C4-2B (cell line): ENCODE measurements at regions not wholly inside any gene's neighbourhood (a gene's known extent, or its start where the extent isn't known, plus 50 kb on each side); places are given as distances from the start of the nearest gene placed in this dataset.
A peak's percentile ranks its signal among the peaks of the same experiment; 100 is the strongest.

ENCODE experiments used
- H3K27ac ChIP-seq: fragments of 450-650 bp; 2 replicates; pipeline ENCODE4 v1.5.1; 2017
- ZFX ChIP-seq: fragments of 450-650 bp; IDR thresholded peaks from 2 replicates; pipeline ENCODE4 v1.6.1; 2017
- TF ChIP-seq, protein P1 (sequence below): fragments of 450-650 bp; conservative IDR thresholded peaks from 2 replicates; pipeline ENCODE4 v1.5.1; 2017; ENCODE audit warnings: mild to moderate bottlenecking

DNA sequence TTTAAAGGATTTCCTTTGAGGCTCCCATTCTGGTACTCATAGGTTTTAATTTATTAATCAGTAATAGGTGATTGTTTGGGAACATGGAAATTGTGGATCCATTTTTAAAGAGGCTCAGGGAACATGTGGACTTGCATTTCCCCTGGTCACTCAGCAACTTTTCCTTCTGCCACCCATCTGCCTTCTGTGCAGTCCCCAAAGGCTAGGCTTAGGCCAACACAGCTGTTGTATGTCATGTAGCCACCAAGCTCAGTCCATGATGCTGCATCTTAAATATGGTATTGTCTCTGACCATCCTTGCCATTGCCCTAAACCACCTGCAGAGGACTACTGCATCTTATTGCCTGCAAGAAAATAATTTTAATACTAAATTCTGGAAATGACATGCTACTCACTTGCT, 416.7 kb upstream of the SEMA6D start:
- TF ChIP-seq ZFX, result no peak
- TF ChIP-seq, protein P1, sequence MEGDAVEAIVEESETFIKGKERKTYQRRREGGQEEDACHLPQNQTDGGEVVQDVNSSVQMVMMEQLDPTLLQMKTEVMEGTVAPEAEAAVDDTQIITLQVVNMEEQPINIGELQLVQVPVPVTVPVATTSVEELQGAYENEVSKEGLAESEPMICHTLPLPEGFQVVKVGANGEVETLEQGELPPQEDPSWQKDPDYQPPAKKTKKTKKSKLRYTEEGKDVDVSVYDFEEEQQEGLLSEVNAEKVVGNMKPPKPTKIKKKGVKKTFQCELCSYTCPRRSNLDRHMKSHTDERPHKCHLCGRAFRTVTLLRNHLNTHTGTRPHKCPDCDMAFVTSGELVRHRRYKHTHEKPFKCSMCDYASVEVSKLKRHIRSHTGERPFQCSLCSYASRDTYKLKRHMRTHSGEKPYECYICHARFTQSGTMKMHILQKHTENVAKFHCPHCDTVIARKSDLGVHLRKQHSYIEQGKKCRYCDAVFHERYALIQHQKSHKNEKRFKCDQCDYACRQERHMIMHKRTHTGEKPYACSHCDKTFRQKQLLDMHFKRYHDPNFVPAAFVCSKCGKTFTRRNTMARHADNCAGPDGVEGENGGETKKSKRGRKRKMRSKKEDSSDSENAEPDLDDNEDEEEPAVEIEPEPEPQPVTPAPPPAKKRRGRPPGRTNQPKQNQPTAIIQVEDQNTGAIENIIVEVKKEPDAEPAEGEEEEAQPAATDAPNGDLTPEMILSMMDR, result no peak
- no peak overlapping the region for H3K27ac ChIP-seq

GRCh38 chr15:47301481-47301880, 415.8 kb upstream of the SEMA6D start:
- TF ChIP-seq ZFX, result no peak
- TF ChIP-seq, protein P1, result no peak
- H3K27ac ChIP-seq, result no peak overlapping the region

DNA sequence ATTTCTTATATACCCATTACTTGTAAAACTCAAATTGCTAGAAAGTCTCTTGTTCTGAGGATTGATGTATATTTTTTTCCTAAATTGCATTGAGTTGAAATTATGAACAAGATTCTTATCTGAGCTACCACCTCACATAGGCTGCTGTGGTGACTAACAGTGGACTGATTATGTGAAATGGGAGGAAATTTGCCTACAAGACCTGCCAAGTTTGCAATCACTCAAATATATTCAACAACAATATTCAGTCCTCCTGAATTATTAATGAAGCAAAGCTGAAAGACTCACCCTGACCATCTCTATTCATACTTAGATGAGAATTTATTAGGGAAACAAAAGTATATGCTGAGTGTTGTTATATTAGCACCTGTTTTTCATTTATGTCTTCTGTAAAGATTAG, 412.6 kb upstream of the SEMA6D start:
- TF ChIP-seq, protein P1, result no peak
- TF ChIP-seq ZFX, result no peak
- no peak overlapping the region for H3K27ac ChIP-seq

DNA sequence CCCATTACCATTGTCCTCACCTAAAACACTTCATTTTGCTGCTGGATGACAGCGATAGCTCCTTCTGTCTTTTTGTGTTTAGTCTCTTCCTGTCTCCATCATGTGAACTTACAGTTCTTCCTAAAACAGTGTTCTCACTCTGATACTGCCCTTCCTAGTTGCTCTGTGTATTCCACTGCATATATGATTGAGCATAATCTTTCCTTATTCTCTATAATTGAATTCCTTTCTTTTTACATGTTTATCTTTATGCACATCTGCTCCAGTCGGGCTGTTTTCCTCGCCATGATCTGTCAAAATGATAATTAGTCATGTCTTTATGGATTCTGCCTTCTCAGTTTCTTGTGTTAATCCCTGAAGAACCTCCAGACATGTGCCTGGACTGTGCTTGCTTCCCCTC, 405.1 kb upstream of the SEMA6D start:
- no peak for TF ChIP-seq ZFX
- TF ChIP-seq, protein P1, result no peak

GRCh38 chr15:47326410-47327333, 390.6 kb upstream of the SEMA6D start:
- no peak for TF ChIP-seq ZFX
- TF ChIP-seq, protein P1, result no peak
- H3K27ac ChIP-seq, result no peak overlapping the region

More for the DNA sequence above, 405.1 kb upstream of the SEMA6D start:
- H3K27ac ChIP-seq, result no peak overlapping the region

DNA sequence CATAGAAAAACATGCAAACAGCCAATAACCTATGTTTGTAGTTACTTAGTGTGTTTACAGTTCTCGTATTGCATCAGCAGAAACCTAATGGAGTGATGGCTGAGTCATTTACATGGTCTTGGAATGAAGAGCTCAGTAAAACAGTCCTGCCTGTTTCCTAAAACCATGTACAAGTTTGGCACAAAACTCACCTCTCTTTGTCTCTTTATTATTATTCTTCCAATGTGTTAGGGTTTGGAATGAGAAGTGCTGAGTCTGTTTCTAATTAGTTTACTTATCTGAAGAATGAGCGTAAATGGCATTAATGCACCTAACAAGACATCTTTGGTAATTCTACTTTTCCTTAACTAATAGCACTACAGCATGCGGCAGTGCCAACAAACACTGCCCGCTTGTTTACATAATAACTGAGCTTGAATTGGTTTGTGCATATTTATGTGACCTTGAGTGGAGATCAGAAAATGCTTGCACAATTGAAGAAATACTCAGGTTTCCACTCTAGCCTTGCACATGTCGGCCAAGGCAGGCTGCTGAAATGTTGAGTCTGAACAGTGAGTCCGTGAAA, 385.4 kb upstream of the SEMA6D start:
- H3K27ac ChIP-seq, result peak overlapping the region; percentile 53; the same call in 1 of the 2 replicates
- no peak for TF ChIP-seq ZFX
- TF ChIP-seq, protein P1, result no peak

DNA sequence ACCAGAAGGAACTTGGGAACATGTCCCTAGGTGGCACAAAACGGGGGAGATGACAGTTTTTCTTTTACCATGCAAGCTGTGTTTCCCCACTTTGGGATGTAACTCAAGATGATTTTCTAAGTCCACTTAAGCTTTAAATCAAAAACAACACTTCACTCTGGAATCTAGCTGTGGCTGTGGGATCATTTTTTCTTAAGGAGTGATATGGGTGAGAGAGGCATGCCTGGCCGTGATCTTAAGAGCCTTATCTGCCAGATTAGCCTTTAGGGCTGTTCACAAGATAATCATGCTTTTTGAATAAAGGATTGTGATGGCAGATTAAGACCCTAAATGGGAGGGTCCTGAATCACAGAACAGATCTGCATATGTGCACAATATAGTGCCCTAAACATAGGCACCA, 384.8 kb upstream of the SEMA6D start:
- H3K27ac ChIP-seq, result peak overlapping the region; percentile 53; the same call in 1 of the 2 replicates
- TF ChIP-seq, protein P1, result no peak
- TF ChIP-seq ZFX, result no peak
